Karpas-422 (cell line): ENCODE measurements at regions not wholly inside any gene's neighbourhood (a gene's known extent, or its start where the extent isn't known, plus 50 kb on each side); places are given as distances from the start of the nearest gene placed in this dataset.
"Not testable (repeated sequence)": the region's sequence is repeated elsewhere in the genome, so short reads cannot be mapped to it uniquely, and the experiment has no call there.

ENCODE experiments used
- DNase-seq: peaks from one replicate; pipeline ENCODE4 v3.0.0-alpha.2; 2015
- H2AFZ ChIP-seq: fragments of 200-600 bp; sonication (generic); 2 replicates; pipeline ENCODE4 v1.6.1; 2014; ENCODE audit warnings: antibody characterized with exemption, low read length, mixed read lengths
- H3K27ac ChIP-seq: fragments of 200-600 bp; sonication (generic); 2 replicates; pipeline ENCODE4 v1.5.1; 2014; ENCODE audit warnings: mild to moderate bottlenecking, low read length, moderate library complexity
- H3K27me3 ChIP-seq: fragments of 200-600 bp; sonication (generic); 2 replicates; pipeline ENCODE4 v1.6.1; 2014; ENCODE audit warnings: low read length, mixed read lengths
- H3K36me3 ChIP-seq: fragments of 200-600 bp; sonication (generic); 2 replicates; pipeline ENCODE4 v1.6.1; 2014; ENCODE audit warnings: low read length, mixed read lengths; ENCODE audit not compliant: insufficient read depth
- H3K4me1 ChIP-seq: fragments of 200-600 bp; sonication (generic); 2 replicates; pipeline ENCODE4 v1.6.1; 2014; ENCODE audit warnings: mild to moderate bottlenecking, low read length, mixed read lengths
- H3K4me2 ChIP-seq: fragments of 200-600 bp; sonication (generic); 2 replicates; pipeline ENCODE4 v1.6.1; 2014; ENCODE audit warnings: low read length, low read depth, mild to moderate bottlenecking; ENCODE audit not compliant: poor library complexity, severe bottlenecking
- H3K4me3 ChIP-seq: fragments of 200-600 bp; sonication (generic); 2 replicates; pipeline ENCODE4 v1.5.1; 2014; ENCODE audit warnings: mild to moderate bottlenecking, antibody characterized with exemption, low read length, mixed read lengths
- H3K79me2 ChIP-seq: fragments of 200-600 bp; sonication (generic); 2 replicates; pipeline ENCODE4 v1.6.1; 2014; ENCODE audit warnings: mild to moderate bottlenecking, low read length, mixed read lengths
- H3K9ac ChIP-seq: fragments of 200-600 bp; sonication (generic); 2 replicates; pipeline ENCODE4 v1.6.0; 2014; ENCODE audit warnings: low read length
- H3K9me2 ChIP-seq: fragments of 200-600 bp; sonication (generic), shearing (Covaris generic); replicated peaks from 2 replicates; pipeline ENCODE4 v1.6.0; 2014; ENCODE audit warnings: mild to moderate bottlenecking, low read length, moderate library complexity; ENCODE audit not compliant: insufficient read depth
- H3K9me3 ChIP-seq: fragments of 300-700, 200-600 bp; sonication (generic); 2 replicates; pipeline ENCODE4 v1.6.1; 2014; ENCODE audit warnings: low read length, mixed read lengths
- H4K20me1 ChIP-seq: fragments of 200-600 bp; sonication (generic); 2 replicates; pipeline ENCODE4 v1.6.1; 2014; ENCODE audit warnings: mild to moderate bottlenecking, antibody characterized with exemption, low read length, low read depth; ENCODE audit not compliant: insufficient read depth

- H3K4me1 ChIP-seq: no peaks in the 10 kb centered on the region
- no peak overlapping the region for H3K4me2 ChIP-seq
- H4K20me1 ChIP-seq: no peaks in the 10 kb centered on the region
- H3K27me3 ChIP-seq: no peaks in the 10 kb centered on the region
- no peak overlapping the region for H2AFZ ChIP-seq
- no peaks in the 10 kb centered on the region for H3K9me3 ChIP-seq
- H3K36me3 ChIP-seq: no peaks in the 10 kb centered on the region
- no peak for DNase-seq
- no peak overlapping the region for H3K4me3 ChIP-seq
- no peaks in the 10 kb centered on the region for H3K79me2 ChIP-seq
- H3K9ac ChIP-seq: no peak overlapping the region
- no peaks in the 10 kb centered on the region for H3K9me2 ChIP-seq
- H3K27ac ChIP-seq: no peak overlapping the region
Observed at GRCh38 chr13:44857736-44858135, 131.5 kb downstream of the NUFIP1 start.

DNA sequence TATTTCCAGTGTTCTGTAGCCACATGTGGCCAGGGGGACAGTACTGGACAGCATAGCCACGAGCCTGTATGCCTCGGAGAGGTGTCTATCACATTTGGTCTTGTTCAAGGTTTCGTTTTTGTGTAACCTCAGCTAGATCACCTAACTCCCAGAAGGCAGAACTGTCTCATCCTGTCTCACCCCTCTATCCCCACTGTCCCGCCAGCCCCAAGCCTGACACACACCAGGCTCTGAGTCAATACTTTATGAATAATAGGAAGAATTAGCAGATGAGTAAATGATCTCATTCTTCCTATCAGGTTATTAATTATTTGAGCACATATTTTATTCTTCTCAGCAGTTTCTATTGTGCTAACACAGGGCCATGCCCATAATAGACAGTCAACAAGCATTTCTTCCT, 132.2 kb downstream of the NUFIP1 start:
- Histone ChIP-seq H3K79me2 (no peaks in the 10 kb centered on the region), H2AFZ (no peak overlapping the region), H3K27ac (no peak overlapping the region), H3K9me3 (no peaks in the 10 kb centered on the region), H3K4me2 (no peak overlapping the region), H3K9ac (no peak overlapping the region), H3K9me2 (no peaks in the 10 kb centered on the region), H3K36me3 (no peaks in the 10 kb centered on the region), H3K27me3 (no peaks in the 10 kb centered on the region), H3K4me3 (no peak overlapping the region), H4K20me1 (no peaks in the 10 kb centered on the region), H3K4me1 (no peaks in the 10 kb centered on the region)
- DNase-seq: no peak

DNA sequence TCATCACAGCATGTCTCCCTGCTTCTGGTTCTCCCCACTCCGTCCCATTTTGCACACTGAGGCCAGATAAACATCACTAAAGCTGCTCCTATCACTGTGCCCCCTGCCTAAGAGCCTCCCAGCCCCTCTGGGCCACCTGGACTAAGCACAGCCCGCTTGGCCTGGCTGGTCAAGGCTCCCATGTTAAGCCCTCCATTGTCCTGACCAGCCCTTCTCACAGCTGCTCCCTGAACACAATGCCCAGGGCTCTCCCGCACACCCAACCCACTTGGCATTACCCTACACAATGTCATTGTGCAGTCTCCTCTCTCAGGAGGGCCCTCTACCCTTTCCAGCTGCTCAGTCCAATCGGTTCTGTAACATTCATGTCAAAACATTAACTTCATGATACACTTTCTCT, 133.4 kb downstream of the NUFIP1 start:
- Histone ChIP-seq H3K36me3 (no peaks in the 10 kb centered on the region), H3K79me2 (no peaks in the 10 kb centered on the region), H3K4me2 (no peak overlapping the region), H3K9ac (no peak overlapping the region), H3K4me3 (no peak overlapping the region), H4K20me1 (no peaks in the 10 kb centered on the region), H3K4me1 (no peaks in the 10 kb centered on the region), H3K27ac (no peak overlapping the region), H3K9me3 (no peaks in the 10 kb centered on the region), H3K9me2 (no peaks in the 10 kb centered on the region), H2AFZ (no peak overlapping the region), H3K27me3 (no peaks in the 10 kb centered on the region)
- DNase-seq: no peak

- Histone ChIP-seq H3K9me2 (no peaks in the 10 kb centered on the region), H2AFZ (no peak overlapping the region), H3K4me3 (no peak overlapping the region), H3K9me3 (no peaks in the 10 kb centered on the region), H3K4me1 (no peaks in the 10 kb centered on the region), H3K79me2 (no peaks in the 10 kb centered on the region), H3K9ac (no peak overlapping the region), H3K27me3 (no peaks in the 10 kb centered on the region), H4K20me1 (no peaks in the 10 kb centered on the region), H3K36me3 (no peaks in the 10 kb centered on the region), H3K4me2 (no peak overlapping the region), H3K27ac (no peak overlapping the region)
- DNase-seq: no peak
Observed at GRCh38 chr13:44854313-44855060, 134.8 kb downstream of the NUFIP1 start.

- H3K36me3 ChIP-seq: no peaks in the 10 kb centered on the region
- H2AFZ ChIP-seq: no peak overlapping the region
- H3K4me3 ChIP-seq: no peak overlapping the region
- H3K9me2 ChIP-seq: no peaks in the 10 kb centered on the region
- no peak for DNase-seq
- H3K4me2 ChIP-seq: no peak overlapping the region
- no peak overlapping the region for H3K9ac ChIP-seq
- no peaks in the 10 kb centered on the region for H3K9me3 ChIP-seq
- H4K20me1 ChIP-seq: no peaks in the 10 kb centered on the region
- H3K79me2 ChIP-seq: no peaks in the 10 kb centered on the region
- no peak overlapping the region for H3K27ac ChIP-seq
- no peaks in the 10 kb centered on the region for H3K4me1 ChIP-seq
- no peaks in the 10 kb centered on the region for H3K27me3 ChIP-seq
Observed at GRCh38 chr13:44853641-44854040, 135.6 kb downstream of the NUFIP1 start.

- H2AFZ ChIP-seq: no peak overlapping the region
- H3K4me2 ChIP-seq: no peak overlapping the region
- H3K27me3 ChIP-seq: no peaks in the 10 kb centered on the region
- no peak overlapping the region for H3K9ac ChIP-seq
- no peaks in the 10 kb centered on the region for H4K20me1 ChIP-seq
- no peaks in the 10 kb centered on the region for H3K79me2 ChIP-seq
- H3K36me3 ChIP-seq: no peaks in the 10 kb centered on the region
- DNase-seq: no peak
- H3K9me3 ChIP-seq: no peaks in the 10 kb centered on the region
- H3K27ac ChIP-seq: no peak overlapping the region
- no peak overlapping the region for H3K4me3 ChIP-seq
- no peaks in the 10 kb centered on the region for H3K9me2 ChIP-seq
- H3K4me1 ChIP-seq: no peaks in the 10 kb centered on the region
Observed at GRCh38 chr13:44848920-44849676, 140.2 kb downstream of the NUFIP1 start.

GRCh38 chr13:44845281-44846058, 143.8 kb downstream of the NUFIP1 start:
- DNase-seq, H3K9me3 ChIP-seq, H3K27ac ChIP-seq, H3K9me2 ChIP-seq, H3K27me3 ChIP-seq, H3K79me2 ChIP-seq, H3K4me1 ChIP-seq, H3K9ac ChIP-seq, H2AFZ ChIP-seq, H3K4me2 ChIP-seq, H3K4me3 ChIP-seq, H4K20me1 ChIP-seq, H3K36me3 ChIP-seq: not testable (repeated sequence)

- Histone ChIP-seq H3K36me3 (no peaks in the 10 kb centered on the region), H3K9me3 (no peaks in the 10 kb centered on the region), H3K9me2 (no peaks in the 10 kb centered on the region), H3K4me2 (no peak overlapping the region), H3K79me2 (no peaks in the 10 kb centered on the region), H3K9ac (no peak overlapping the region), H2AFZ (no peak overlapping the region), H3K4me3 (no peak overlapping the region), H3K27ac (no peak overlapping the region), H3K4me1 (no peaks in the 10 kb centered on the region), H4K20me1 (no peaks in the 10 kb centered on the region), H3K27me3 (no peaks in the 10 kb centered on the region)
- peak; percentile 32 for DNase-seq
Observed at GRCh38 chr13:44844786-44845185, 144.5 kb downstream of the NUFIP1 start.
